ENCODE measurements at regions not wholly inside any gene's neighbourhood (a gene's known extent, or its start where the extent isn't known, plus 50 kb on each side); places are given as distances from the start of the nearest gene placed in this dataset.

DNA sequence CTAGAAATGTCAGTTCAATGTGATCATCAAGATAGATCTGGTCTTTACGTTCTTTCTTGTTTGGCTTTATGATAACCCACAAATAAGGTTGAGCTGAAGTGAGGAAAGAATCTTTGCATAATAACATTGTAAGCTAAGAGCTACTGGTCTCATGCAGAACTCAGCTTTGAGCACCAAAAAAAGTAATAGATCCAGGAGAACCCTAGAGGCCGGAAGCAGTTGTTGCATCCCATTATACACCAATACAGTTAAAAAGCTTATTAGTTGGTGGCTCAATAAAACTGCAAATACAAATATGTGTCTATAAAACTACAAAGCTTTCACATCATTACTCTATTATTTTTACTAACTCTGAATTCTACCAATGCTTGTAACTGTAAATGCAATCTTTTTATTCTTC lies 85.5 kb upstream of the NUDT12 start:
- no peak overlapping the region for H3K27ac ChIP-seq
- no peak; the same call in 1 of the 2 replicates for TF ChIP-seq CTCF (conservative IDR thresholded peaks at IDR 0.05)

- TF ChIP-seq CTCF (conservative IDR thresholded peaks at IDR 0.05) = no peak
- H3K27ac ChIP-seq = no peak overlapping the region
Measured at GRCh38 chr5:103646698-103647614, 84.4 kb upstream of the NUDT12 start.

- H3K27ac ChIP-seq = no peak overlapping the region
- TF ChIP-seq CTCF (conservative IDR thresholded peaks at IDR 0.05) = no peak
Measured at GRCh38 chr5:103645816-103646215, 83.2 kb upstream of the NUDT12 start.

DNA sequence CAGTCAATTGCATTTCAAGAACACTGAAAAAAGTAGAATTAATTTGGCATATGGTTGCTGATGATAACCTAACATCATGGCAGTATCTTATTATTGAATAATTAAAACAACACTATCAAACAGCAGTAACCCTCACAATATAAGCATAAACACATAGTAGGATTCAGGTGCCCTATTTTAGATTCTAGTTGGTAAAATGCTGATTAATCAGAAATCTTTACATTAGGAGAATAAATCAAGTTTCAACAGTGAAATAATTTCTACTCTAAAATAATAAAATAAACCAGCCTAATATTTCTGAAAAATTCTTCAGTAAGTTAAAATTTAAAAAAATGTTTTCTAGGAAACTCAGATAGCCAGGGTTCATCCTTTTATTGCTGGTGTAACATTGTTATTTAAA lies 76.4 kb upstream of the NUDT12 start:
- TF ChIP-seq CTCF (conservative IDR thresholded peaks at IDR 0.05) = no peak

DNA sequence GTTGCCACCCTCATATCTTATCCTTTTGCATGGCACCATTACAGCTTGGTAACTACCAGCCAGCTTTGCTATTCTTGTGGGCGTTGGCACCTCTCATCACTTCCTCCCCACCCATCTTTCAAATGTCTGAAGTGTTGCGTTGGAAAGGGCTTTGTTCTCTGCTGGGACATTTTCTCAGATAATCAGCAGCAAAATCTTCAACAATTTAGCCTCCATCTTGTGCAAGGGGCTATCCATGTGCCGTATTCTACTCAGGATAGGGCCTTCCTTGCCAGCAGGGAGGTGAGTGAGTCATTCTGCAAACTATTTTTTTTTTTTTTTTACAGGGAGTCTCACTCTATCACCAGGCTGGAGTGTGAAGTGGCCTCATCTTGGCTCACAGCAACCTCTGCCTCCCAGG lies 62.1 kb upstream of the NUDT12 start:
- no peak overlapping the region for H3K27ac ChIP-seq
- TF ChIP-seq CTCF (conservative IDR thresholded peaks at IDR 0.05) = no peak

More for the DNA sequence above, 76.4 kb upstream of the NUDT12 start:
- no peak overlapping the region for H3K27ac ChIP-seq

- no peak for TF ChIP-seq CTCF (conservative IDR thresholded peaks at IDR 0.05)
- no peak overlapping the region for H3K27ac ChIP-seq
Measured at GRCh38 chr5:103624035-103624480, 61.5 kb upstream of the NUDT12 start.

DNA sequence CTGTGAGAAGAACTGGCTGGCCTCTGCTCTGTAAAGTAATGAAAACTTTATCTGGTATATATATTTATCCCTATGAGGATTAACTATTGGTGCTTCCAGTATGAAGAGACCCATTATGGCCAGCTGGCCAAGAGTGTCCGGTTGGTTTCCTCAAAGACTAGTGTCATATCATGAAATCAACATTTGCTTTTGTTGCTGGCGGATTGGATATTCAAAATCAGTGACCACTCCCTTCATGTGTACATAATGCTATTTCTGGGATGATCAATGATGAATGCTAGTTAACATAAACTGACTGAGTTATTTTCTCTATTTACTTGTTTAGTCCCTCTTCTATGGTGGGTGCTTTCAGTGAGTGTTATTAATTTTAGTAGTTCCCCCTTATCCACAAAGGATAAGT lies 60.8 kb upstream of the NUDT12 start:
- no peak overlapping the region for H3K27ac ChIP-seq
- TF ChIP-seq CTCF (conservative IDR thresholded peaks at IDR 0.05) = no peak

Data from VCaP (cell line).